ENCODE measurements at regions not wholly inside any gene's neighbourhood (a gene's known extent, or its start where the extent isn't known, plus 50 kb on each side); places are given as distances from the start of the nearest gene placed in this dataset.
"Not testable (repeated sequence)": the region's sequence is repeated elsewhere in the genome, so short reads cannot be mapped to it uniquely, and the experiment has no call there.

DNA sequence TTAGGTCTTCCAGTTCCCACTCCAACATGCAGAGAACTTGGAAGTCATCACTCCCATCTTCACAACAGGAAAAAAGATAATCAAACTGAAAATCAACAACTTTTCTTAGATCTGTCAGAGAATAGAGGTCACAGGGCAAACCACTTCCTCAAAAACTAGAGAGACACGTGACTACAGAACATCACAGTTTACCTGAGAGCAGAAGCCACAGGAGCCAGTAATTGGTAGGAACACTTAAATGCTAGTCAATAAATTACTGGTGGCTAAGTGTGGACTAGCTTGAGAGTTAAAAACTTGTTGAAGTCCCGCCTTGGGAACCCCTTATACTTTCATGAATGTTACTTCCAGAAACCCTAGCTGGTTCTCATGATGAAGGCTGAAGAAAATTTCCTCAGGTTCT lies 81.1 kb downstream of the THSD1 start:
- not testable (repeated sequence) for H3K4me3 Mint-ChIP-seq

GRCh38 chr13:52319876-52320275 lies 86.1 kb downstream of the THSD1 start:
- H3K27me3 Mint-ChIP-seq (ENCODE audit: low read depth in 3 of 3): peaks cover 1 to 17% (median 6%) of the 10 kb centered on the region in 3 donors
- no peaks in the 10 kb centered on the region for H3K36me3 Mint-ChIP-seq
- peaks cover 0 to 9% of the 10 kb centered on the region in 2 donors for H3K4me1 Mint-ChIP-seq
- no peak for DNase-seq
- no peak overlapping the region for H3K27ac Mint-ChIP-seq
- H3K4me3 Mint-ChIP-seq: no peak overlapping the region
- H3K9me3 Mint-ChIP-seq: no peaks in the 10 kb centered on the region

More for the DNA sequence above, 81.1 kb downstream of the THSD1 start:
- not testable (repeated sequence) for H3K27me3 Mint-ChIP-seq (ENCODE audit: low read depth in 3 of 3); H3K9me3 Mint-ChIP-seq; DNase-seq; H3K36me3 Mint-ChIP-seq; H3K4me1 Mint-ChIP-seq; H3K27ac Mint-ChIP-seq

- not testable (repeated sequence) for H3K4me3 Mint-ChIP-seq, DNase-seq, H3K36me3 Mint-ChIP-seq, H3K27ac Mint-ChIP-seq, H3K4me1 Mint-ChIP-seq
- H3K27me3 Mint-ChIP-seq (ENCODE audit: low read depth in 3 of 3): peaks cover 0 to 15% (median 3%) of the 10 kb centered on the region in 3 donors
- H3K9me3 Mint-ChIP-seq: peaks cover 3 to 23% (median 13%) of the 10 kb centered on the region in 6 donors
These were observed 96.1 kb downstream of the THSD1 start for GRCh38 chr13:52309833-52310232.

GRCh38 chr13:52306336-52306735 lies 99.6 kb downstream of the THSD1 start:
- not testable (repeated sequence) for H3K36me3 Mint-ChIP-seq; DNase-seq; H3K4me3 Mint-ChIP-seq; H3K27ac Mint-ChIP-seq; H3K27me3 Mint-ChIP-seq (ENCODE audit: low read depth in 3 of 3); H3K4me1 Mint-ChIP-seq
- peaks cover 3 to 26% (median 10%) of the 10 kb centered on the region in 6 donors for H3K9me3 Mint-ChIP-seq

GRCh38 chr13:52303098-52303497 lies 102.9 kb downstream of the THSD1 start:
- H3K4me3 Mint-ChIP-seq; H3K27ac Mint-ChIP-seq; H3K27me3 Mint-ChIP-seq (ENCODE audit: low read depth in 3 of 3); H3K4me1 Mint-ChIP-seq; H3K36me3 Mint-ChIP-seq; DNase-seq: not testable (repeated sequence)
- H3K9me3 Mint-ChIP-seq: peaks cover 3 to 16% (median 10%) of the 10 kb centered on the region in 6 donors

DNA sequence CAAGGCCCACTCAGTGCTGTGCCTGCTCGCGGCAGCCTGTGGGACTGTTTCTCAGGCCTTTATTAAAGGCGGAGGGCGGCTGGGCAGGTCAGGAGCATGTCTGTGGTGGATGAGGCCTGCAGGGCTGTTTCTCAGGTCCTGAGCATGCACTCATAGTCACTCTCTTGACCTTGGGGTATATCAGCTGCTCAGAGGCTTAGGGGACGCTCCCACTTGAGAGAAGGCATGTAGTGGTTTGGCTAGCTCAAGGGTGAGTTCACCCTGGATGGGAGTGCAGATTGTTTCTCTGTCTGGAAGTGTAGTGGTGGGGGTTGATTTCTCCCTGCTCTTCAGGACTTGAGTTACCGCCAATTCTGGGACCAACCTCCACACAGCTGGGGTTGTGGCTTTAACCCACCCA lies 103.3 kb downstream of the THSD1 start:
- H3K9me3 Mint-ChIP-seq: peaks cover 3 to 16% (median 10%) of the 10 kb centered on the region in 6 donors
- H3K4me3 Mint-ChIP-seq; H3K27me3 Mint-ChIP-seq (ENCODE audit: low read depth in 3 of 3); H3K4me1 Mint-ChIP-seq; H3K36me3 Mint-ChIP-seq; DNase-seq; H3K27ac Mint-ChIP-seq: not testable (repeated sequence)

DNA sequence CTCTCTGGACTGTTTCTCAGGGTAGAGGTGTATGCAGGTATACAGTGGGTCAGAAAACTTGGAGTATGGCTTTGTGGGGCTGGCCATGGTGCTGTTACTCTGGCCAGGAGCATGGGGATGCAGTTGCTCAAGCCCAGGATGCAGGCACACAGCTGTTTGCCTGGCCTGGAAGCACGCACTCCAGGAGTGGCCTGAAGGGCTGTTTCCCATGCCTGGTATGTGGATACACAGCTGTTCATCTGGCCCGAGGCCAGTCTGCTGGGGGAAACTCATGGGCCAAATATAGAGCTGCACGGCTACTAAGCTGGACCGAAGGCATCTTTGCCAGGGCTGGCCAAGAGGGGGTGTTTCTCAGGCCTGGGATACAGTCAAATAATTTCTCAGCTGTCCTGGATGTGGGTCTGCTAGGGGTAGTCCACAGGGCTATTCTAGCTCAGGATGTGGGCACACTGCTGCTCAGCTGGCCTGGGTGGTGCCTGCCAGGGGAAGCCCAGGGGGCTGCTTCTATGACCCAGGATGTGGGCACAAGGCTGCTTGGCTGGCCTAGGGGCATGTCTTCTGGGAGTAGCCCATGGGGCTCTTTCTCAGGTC lies 104.1 kb downstream of the THSD1 start:
- H3K36me3 Mint-ChIP-seq; H3K4me3 Mint-ChIP-seq; H3K27ac Mint-ChIP-seq; H3K4me1 Mint-ChIP-seq; DNase-seq; H3K27me3 Mint-ChIP-seq (ENCODE audit: low read depth in 3 of 3): not testable (repeated sequence)
- peaks cover 3 to 16% (median 10%) of the 10 kb centered on the region in 6 donors for H3K9me3 Mint-ChIP-seq

DNA sequence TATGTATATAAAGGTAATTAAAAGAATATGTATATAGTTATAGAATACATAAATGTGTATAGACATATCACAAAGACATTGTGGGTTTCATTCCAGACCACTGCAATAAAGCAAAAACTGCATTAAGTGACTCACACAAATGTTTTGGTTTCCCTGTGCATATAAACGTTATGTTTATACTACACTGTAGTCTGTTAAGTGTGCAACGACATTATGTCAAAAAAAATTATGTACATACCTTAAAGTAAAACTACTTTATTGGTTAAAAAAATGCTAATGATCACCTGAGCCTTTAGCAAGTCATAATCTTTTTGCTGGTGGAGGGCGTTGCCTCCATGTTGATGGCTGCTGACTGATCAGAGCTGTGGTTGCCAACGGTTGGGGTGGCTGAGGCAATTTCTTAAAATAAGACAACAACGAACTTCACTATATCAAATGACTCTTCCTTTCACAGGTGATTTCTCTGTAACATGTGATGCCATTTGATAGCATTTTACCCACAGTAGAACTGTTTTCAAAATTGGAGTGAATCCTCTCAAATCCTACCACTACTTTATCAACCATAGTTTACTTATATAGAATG lies 107.8 kb downstream of the THSD1 start:
- not testable (repeated sequence) for H3K27ac Mint-ChIP-seq; H3K4me1 Mint-ChIP-seq; DNase-seq; H3K36me3 Mint-ChIP-seq; H3K27me3 Mint-ChIP-seq (ENCODE audit: low read depth in 3 of 3); H3K4me3 Mint-ChIP-seq
- H3K9me3 Mint-ChIP-seq: peaks cover under 1 to 16% (median 10%) of the 10 kb centered on the region in 6 donors

GRCh38 chr13:52288891-52289290 lies 117.1 kb downstream of the THSD1 start:
- H3K27me3 Mint-ChIP-seq (ENCODE audit: low read depth in 3 of 3); H3K36me3 Mint-ChIP-seq; H3K27ac Mint-ChIP-seq; DNase-seq; H3K4me1 Mint-ChIP-seq; H3K4me3 Mint-ChIP-seq; H3K9me3 Mint-ChIP-seq: not testable (repeated sequence)

DNA sequence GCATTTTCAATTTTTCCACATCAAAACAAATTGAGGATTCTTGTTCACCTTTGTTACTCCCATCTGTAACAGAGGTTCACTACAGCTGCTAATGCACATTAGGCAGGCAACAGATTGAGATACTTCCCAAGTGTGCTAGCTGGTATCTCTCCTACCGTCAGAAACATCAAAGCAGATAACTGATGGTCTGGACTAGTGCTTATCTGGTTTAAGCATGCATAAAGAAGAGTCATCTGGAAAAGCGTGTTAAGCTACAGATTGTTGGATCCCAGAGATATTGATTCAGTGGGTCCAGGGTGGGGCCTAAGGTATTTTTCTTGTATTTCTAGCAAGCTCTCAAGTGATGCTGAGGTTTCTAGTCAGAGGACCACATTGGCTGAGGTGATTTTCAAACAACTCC lies 122.0 kb upstream of the NEK3 start:
- not testable (repeated sequence) for H3K9me3 Mint-ChIP-seq; H3K27ac Mint-ChIP-seq; H3K36me3 Mint-ChIP-seq; H3K4me3 Mint-ChIP-seq; DNase-seq; H3K4me1 Mint-ChIP-seq; H3K27me3 Mint-ChIP-seq (ENCODE audit: low read depth in 3 of 3)

- not testable (repeated sequence) for DNase-seq; H3K27me3 Mint-ChIP-seq (ENCODE audit: low read depth in 3 of 3); H3K4me3 Mint-ChIP-seq; H3K4me1 Mint-ChIP-seq; H3K36me3 Mint-ChIP-seq; H3K27ac Mint-ChIP-seq; H3K9me3 Mint-ChIP-seq
These were observed 120.0 kb upstream of the NEK3 start for GRCh38 chr13:52279408-52279807.

DNA sequence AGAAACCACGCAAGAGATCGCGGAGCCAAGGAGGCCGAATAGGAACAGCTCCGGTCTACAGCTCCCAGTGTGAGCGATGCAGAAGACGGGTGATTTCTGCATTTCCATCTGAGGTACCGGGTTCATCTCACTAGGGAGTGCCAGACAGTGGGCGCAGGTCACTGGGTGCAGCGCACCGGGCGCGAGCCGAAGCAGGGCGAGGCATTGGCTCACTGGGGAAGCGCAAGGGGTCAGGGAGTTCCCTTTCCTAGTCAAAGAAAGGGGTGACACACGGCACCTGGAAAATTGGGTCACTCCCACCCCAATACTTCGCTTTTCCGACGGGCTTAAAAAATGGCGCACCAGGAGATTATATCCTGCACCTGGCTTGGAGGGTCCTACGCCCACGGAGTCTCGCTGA lies 94.9 kb upstream of the NEK3 start:
- H3K27ac Mint-ChIP-seq; H3K9me3 Mint-ChIP-seq; DNase-seq; H3K4me3 Mint-ChIP-seq; H3K4me1 Mint-ChIP-seq; H3K27me3 Mint-ChIP-seq (ENCODE audit: low read depth in 3 of 3); H3K36me3 Mint-ChIP-seq: not testable (repeated sequence)

DNA sequence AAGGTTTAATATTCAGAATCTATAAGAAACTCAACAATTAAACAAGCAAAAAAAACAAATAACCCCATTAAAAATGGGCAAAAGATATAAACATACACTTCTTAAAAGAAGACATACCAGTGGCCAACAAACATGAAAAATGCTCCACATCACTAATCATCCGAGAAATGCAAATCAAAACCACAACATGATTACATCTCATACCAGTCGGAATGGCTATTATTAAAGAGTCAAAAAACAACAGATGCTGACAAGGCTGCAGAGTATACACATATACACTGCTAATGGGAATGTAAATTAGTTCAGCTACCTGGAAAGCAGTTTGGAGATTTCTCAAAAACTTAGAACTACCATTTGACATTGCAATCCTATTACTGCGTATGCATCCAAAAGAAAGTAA lies 81.4 kb upstream of the NEK3 start:
- not testable (repeated sequence) for H3K4me3 Mint-ChIP-seq; H3K9me3 Mint-ChIP-seq; H3K27ac Mint-ChIP-seq; H3K27me3 Mint-ChIP-seq (ENCODE audit: low read depth in 3 of 3); H3K4me1 Mint-ChIP-seq; DNase-seq; H3K36me3 Mint-ChIP-seq

GRCh38 chr13:52235900-52236595 lies 76.7 kb upstream of the NEK3 start:
- not testable (repeated sequence) for H3K27me3 Mint-ChIP-seq (ENCODE audit: low read depth in 3 of 3); H3K36me3 Mint-ChIP-seq; H3K4me1 Mint-ChIP-seq; H3K4me3 Mint-ChIP-seq; H3K27ac Mint-ChIP-seq; H3K9me3 Mint-ChIP-seq
- DNase-seq: peak; percentile 43 to 58 (median 54)

DNA sequence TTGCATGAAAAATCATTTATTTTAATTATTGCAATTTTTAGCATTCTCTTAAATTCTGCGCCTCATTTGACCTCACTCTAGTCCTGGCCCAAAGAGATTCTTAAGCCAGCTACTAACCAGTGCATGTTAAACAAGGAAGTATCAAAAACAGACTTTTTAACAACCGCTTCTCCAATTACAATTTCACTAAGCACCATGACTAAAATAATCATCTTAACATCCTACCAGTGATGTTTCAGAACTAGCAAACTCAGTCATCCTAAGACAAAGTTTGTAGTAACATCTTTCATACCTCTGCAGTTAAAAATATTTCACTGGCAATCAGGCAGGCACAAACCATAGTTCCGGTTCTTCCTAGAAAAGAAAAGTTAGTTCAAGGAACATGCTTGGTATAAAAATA lies 75.5 kb upstream of the NEK3 start:
- not testable (repeated sequence) for H3K9me3 Mint-ChIP-seq; H3K4me3 Mint-ChIP-seq; H3K27me3 Mint-ChIP-seq (ENCODE audit: low read depth in 3 of 3); H3K4me1 Mint-ChIP-seq; DNase-seq; H3K36me3 Mint-ChIP-seq; H3K27ac Mint-ChIP-seq

Measured in immature natural killer cell (primary cell).